ENCODE measurements at regions not wholly inside any gene's neighbourhood (a gene's known extent, or its start where the extent isn't known, plus 50 kb on each side); places are given as distances from the start of the nearest gene placed in this dataset.

DNA sequence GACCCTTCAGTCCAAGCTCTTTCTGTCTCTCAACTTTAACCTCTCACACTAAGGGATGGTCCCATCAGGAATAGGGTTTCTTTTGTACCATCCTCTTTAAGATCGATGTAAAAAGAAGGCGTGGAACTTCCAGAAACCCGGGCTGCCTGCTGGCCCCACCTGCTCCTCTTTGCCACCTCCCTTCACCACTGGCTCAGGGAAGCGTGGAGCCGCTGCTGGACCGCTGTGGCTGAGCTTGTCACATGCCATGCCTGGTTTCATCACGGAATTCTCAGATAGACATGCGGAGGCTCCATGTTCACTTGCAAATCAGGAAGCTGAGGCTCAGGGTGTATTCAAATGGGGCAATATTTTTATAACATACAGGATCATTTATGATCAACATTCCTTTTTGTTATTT, 399.7 kb downstream of the BRD1 start:
- no peak for DNase-seq

DNA sequence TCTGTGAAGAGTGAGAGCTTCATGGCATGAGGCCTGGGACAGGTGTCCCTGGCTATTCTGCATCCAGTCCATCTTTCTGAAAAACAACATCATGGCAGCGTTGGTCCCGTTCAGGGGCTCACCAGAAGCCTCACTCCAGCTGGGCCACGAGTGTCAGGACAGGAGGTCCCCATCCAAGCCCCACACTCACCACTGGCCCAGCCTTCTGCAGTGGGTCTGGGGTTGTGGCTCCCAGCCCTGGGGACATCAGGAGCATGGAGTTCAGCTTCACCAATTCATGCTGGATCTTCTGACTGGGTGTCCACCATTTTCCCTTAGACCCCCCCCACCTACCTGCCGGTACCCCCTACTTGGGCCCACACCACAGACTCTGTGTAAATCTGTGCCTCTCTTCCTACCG, 400.3 kb downstream of the BRD1 start:
- DNase-seq: no peak

DNA sequence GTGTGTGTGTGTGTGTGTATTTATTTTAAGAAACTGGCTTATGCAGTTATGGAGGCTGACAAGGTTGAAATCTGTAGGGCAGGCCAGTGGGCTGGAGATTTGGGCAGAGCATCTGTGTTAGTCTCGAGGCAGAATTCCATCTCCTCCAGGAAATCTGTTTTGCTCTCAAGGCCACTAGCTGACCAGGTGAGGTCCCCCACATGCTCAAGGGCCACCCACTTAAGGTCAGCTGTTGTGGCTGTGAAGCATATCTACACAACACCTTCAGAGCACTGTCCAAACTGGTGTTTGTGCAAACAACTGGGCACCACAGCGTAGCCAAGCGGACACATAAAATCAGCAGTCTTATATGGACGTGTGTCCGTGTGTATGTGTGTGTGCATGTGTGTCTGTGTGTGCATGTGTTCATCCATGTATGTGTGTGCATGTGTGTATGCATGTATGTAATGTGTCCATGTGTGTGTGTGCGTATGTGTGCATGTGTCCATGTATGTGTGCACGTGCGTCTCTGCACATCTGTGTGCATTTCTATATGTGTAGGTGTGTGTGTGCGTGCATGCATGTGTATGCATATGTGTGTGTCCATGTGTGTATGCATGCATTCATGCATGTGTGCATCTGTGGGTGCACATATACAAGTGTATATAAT, 400.9 kb downstream of the BRD1 start:
- no peak for DNase-seq

DNA sequence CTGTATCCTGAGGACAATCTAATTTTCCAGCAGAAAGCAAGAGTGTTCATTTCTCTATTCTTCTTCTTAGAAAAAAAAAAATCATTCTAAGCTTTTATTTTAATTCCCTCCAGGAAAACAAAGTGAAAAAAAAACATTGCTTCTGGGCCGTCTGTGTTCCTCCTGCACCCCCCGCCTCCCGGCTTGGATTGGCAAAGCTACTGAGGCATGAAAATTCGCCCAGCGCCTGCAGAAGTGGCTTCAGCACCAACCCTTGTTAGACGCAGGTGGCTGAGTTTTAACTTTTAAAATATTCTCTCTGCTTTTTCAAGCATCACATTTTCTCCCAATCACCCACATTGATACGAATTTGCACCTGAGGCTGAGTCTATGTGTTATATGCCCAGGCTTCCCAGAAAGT, 401.6 kb downstream of the BRD1 start:
- no peak for DNase-seq

DNA sequence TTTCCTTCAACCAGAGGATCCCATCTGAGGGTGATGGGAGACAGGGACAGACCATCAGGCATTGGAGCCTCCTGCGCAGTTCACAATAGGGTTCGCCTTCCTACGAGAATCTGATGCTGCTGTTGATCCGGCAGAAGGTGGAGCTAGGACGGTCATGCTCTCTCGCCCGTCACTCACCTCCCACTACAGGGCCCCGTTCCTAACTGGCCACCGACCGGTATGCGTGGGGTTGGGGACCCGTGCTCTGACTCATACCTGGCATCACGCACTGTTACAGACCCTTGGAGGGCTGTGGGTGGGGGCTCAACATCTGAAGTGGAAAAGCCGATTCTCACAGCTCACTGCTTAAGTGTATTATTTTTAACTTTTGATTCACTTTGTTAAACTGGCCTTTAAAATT, 402.3 kb downstream of the BRD1 start:
- DNase-seq: no peak

DNA sequence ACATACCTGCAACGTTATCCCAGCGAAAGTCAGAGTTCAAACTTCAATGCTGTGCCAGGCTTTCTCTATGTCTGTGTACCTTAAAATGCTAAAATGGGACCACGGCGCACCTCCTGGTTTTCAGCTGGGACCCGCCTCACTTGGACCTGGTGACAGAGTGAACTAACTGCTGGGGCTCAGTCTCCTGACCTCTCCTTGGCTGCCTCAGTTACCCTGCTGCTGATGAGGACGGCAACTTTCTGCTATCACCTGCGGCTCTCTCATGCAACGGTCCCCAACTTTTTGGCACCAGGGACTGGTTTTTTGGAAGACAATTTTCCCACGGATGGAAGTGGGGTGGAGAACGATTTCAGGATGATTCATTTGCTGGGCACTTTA, 402.8 kb downstream of the BRD1 start:
- DNase-seq: no peak

DNA sequence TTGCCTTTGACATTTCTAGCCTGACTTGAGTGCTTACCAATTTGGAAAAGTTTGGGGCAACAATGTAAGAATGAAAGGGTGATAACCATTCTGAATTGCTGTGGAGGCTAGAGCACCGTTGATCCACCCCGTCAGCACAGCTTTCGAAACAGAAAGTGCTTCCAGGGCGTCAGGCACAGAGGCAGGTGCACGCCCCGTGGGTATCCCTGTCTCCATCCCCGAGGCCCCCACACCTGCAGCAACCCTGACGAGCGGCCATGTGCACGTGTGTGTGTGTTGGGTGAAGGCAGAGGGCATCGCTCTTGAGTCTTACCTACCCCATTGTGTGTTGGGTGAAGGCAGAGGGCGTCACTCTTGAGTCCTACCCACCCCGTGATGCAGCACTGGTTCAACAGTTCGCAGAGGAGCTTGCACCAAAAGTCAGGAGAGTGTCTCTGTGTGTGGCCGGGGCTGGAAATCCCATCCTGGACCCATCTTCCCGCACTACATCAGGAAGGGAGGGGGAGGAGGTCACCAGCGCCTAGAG, 404.5 kb downstream of the BRD1 start:
- no peak for DNase-seq

DNA sequence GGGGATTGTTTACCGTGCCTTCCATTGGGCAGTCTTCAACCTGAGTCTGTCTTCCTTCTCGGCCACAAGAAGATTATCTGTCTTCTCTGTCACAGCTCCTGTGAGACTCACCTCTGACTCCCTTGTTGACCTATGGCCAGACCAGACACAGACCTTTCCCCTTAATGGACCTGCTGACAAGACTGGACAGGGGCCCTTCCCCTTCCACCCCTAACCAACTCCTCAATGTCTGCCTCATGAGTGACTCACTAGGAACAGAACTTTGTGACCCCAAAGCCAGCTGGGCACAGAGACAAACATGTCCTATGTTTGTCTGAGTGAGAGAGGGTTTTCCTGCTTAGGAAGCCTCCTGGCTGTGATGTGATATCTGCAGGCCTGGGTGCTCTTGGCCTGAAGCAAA, 405.0 kb downstream of the BRD1 start:
- DNase-seq: no peak

DNA sequence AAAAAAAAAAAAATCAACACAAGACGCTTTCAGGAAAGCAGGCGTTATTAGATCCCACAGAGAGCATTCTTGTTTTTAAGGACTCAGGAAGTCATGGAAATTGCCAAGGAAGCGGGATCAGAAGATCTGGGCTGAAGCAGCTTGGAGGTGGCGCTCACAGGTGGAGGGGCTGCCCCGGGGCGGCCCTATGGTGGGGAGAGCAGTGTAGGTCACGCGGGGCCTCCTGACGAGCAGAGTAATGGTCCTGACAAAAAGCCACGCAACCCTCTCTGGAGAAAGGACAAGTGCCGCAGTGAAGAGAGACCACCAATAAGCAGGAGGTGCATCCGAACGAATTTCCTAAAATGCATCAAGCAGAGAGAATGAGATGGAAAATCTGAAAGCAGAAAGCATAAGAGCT, 407.0 kb downstream of the BRD1 start:
- DNase-seq: no peak

DNA sequence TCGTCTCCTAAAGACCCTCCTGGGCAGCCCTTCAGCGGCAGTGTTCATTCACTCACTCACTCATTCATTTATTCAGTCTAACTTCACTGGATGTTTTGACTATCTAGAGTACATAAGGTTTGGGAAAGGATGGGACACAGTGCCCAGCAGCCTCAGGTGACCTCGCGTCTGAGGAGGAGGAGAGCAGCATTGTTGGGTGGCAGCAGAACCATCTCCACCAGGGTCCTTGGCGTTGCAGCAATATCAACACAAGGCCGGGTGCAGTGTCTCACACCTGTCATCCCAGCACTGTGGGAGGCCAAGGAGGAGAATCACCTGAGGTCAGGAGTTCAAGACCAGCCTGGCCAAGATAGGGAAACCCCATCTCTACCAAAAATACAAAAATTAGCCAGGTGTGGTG, 408.0 kb downstream of the BRD1 start:
- DNase-seq: no peak

DNA sequence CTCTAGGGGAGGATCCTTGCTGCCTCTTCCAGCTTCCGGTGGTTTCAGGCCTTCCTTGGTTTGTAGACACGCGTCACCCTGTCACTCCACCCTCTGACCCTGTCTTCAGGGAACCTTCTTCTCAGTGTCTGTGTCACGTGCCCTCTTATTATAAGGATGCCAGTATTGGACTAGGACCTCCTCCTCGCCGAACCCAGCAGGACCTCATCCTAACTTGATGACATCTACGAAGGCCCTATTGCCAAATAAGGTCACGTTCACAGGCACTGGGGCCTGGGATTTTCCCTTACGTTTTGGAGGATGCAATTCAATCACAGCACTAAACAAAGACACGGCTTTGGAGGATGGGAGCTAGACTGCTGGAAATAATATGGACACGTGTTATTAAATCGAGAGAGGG, 408.7 kb downstream of the BRD1 start:
- DNase-seq: no peak

DNA sequence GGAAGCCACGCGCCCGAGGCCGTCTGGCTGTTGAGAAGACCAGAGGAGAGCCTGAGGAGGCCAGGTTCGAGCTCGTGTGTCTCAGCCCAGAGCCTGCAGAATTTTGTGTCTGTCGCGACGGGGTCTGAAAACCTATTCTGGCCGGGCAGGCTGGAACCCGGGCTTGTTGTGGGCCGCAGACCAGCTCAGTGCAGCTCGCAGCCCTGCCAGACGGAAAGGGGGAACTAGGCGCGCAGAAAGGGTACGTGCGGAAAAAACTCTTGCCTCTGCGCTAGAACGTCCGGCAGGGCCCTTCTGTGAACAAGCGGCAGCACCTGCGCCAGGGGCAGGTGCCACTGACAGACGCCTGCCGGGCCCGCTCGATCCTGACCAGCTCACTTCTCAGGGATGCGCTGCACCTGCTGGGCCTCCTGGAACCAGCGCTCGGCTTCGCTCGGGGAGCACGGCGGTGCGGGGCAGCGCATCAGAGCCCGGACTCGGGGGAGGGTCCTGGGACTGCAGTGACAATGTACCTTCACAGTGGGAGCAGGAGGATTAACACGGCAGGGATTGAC, 409.3 kb downstream of the BRD1 start:
- DNase-seq: no peak

DNA sequence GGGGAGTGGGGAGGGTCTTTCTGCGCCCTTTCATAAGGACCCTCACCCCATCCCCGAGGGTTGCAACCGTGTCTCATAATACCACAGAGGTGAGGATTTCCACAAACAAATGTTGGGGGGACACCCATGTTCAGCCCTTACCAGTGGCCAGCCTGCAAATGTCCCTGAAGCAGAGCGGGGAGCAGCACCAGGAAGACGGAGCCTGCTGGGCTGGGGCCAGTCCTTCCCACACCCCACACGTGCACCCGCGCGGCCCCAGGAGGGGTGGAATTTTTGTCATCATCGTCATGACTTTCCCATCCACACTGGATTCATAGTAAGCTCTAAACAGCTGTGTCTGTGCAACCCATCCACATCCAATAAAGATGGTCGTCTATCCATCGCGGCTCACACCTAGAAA, 409.8 kb downstream of the BRD1 start:
- no peak for DNase-seq

DNA sequence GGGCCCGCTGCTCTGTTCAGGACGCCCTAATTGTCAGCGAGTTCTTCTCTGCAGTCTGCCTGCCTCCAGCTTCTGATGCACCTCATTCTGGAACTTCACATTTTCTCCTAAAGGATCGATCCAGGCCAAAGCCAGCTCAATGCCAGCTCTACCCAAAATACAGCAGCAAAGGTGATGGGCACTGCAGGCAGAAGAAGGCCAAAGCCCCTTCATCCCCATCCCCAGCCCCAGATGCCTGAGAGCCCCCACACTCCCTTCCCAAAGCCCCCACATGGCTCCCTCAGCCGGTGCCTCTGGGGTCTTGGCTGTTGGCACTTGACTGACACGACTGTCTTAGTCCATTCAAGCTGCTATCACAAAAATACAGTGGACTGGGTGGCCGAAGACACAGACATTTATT, 410.3 kb downstream of the BRD1 start:
- DNase-seq: no peak

DNA sequence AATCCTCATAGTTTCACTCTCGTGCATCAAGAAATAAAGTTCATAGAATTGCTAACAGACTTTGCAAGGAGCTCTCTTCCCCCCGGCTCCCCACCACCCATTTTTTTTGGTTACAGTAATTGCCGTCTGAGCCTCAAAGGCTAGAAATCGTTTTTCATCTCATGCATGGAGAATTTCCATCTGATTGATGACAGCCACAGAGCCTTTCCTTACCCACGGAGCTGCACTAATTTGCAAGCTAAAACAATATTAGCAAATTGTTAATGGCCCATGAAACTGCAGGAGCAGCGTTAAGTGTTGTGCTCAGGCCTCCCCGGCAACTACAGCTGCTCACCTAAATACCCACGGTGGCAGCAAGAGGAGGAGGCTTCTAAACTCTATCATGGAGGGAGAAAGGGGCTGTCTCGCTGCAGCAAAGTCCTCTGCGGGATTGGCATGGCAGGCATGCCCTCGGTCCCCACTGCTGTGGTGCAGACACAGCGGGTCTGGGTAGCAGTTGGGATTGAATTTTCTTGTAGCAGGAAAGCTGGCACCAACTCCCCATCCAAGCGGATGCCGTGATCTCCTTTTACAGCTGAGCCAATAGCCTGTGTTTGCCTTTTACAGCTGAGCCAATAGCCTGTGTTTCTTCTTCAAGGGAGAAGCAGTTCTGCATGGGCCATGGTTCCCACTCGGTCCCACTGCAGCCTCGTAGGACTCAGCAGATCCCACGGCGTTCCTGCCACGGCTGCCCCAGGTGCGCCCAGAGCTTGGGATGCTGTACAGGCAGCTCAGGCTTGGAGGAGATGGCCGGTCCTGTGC, 412.3 kb downstream of the BRD1 start:
- DNase-seq: no peak

DNA sequence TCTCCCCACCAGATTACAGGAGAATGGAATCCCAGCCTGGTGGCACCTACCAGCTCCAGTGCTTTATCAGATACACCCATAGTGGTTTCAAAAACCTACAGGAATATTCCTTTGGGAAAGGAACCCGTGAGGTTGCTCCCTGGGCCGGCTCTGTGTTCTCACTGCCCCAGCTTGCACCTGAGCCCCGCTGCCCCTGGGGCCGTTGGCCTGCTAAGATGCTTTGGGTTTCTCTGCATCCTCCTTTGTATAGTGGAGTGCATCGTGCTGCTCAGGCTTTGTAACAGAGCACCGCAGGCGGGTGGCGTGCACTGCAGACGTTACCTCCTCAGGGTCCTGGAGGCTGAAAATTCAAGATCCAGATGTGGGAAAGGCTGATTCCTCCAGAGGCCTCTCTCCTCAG, 414.1 kb downstream of the BRD1 start:
- no peak for DNase-seq

DNA sequence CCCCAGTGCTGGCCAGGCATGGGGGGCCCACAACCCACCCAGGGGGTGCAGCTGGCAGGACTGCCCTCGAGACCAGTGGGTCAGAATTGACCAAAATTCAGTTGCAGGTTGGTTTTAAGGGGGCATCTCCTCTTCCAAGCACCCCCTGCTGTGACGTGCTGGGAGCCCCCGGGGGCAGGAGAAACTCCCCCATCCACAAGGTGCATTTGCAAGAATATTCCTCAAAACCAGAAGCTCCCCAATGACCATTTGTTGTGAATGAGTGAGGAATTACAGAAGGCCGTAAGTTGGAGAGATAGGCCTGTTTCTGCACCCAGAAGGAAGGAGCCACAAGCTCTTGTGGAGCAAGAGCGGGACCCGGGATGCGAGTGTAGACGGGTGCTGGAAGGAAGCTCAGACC, 414.5 kb downstream of the BRD1 start:
- no peak for DNase-seq

DNA sequence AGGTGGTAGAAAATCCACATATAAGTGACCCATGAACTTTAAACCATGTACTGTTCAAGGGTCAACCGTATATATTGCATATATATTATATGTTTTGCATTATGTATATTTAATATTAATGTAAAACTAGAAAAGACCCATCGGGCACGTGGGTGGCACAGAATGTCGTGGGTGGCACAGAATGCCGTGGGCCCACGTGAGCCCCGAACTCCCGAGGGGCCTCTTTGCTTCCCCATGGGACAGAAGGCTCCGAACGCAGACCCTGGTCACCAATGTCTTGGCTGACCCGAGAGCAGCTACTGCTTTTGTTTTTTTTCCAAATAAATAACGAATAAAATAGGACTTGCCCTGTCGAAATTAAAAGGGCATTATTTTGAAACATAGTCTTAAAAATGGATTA, 415.4 kb downstream of the BRD1 start:
- no peak for DNase-seq

DNA sequence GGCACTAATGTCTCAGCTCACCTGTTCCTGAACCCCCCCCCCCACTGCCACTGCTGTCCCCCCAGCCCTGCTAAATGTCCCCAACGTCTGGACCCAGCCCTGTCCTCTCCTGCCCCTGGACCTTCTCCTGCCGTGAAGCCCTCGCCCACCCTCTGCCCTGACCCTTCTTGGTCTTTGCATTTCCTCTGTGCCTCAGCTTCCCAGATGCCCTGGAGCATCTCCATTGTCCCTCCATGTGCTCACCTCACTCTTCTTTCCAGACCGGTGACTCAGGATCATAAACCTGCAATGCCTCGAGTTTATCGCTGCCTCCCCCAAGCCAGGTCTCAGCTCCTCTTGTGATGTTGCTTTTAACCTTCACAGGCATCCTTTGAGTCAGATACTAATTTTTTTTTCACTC, 416.4 kb downstream of the BRD1 start:
- DNase-seq: no peak

DNA sequence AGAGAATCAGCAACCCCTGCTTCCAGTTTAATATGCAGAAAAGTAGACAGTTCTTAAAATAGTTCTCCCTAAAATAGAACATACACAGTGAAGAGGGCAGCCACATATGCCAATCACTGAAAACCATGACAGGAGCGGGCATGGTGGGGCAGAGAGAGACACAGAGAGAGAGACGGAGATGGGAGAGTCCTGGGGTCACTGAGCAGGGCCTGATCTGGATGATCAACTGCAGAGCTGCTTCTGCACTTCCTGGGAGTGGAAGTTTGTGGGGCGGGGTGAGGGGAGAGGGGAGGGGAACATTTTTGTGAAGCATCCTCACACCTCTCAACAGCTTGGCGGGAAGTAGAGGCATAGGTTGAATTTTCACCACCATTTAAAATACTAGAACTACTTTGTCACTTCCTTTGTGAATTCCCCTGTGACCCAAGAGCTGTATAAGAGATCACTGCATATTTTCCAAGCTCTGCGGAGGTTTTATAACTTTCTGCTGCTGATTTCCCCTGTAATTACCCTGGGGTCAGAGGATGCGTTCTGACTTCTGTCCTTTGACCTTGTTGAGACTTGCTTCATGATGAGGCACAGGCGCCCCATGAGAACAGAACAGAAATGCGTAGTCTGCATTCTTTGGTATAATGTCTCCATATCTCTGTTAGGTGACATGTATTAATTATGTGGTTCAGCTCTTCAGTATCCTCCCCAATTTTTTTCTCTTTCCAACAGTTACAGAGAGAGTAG, 419.4 kb downstream of the BRD1 start:
- no peak for DNase-seq

DNA sequence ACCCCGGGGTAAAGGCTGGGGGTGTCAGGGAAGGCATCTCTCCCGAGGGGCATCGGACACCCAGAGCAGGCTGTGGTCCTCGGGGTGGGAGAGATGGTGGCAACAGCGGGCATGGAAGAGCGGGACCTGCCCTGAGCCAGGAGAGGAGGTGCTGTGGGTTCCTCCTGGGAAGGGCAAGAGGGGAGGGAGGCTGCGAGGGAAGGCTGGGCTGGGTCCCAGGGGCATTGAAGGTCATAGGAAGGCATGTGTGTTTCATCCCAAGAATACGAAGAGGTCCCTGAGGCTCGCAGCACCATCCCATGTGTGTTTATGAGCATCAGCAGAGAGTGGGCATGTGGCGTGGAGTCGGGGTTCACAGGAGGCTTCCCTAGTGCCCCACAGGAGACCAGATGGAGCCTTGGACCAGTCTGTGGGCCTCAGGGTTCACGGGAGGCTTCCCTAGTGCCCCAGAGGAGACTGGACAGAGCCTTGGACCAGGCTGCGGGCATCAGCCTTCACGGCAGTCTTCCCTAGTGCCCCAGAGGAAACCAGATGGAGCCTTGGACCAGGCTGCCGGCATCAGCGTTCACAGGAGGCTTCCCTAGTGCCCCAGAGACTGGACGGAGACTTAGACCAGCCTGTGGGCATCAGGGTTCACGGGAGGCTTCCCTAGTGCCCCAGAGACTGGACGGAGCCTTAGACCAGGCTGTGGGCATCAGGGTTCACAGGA, 420.6 kb downstream of the BRD1 start:
- no peak for DNase-seq

DNA sequence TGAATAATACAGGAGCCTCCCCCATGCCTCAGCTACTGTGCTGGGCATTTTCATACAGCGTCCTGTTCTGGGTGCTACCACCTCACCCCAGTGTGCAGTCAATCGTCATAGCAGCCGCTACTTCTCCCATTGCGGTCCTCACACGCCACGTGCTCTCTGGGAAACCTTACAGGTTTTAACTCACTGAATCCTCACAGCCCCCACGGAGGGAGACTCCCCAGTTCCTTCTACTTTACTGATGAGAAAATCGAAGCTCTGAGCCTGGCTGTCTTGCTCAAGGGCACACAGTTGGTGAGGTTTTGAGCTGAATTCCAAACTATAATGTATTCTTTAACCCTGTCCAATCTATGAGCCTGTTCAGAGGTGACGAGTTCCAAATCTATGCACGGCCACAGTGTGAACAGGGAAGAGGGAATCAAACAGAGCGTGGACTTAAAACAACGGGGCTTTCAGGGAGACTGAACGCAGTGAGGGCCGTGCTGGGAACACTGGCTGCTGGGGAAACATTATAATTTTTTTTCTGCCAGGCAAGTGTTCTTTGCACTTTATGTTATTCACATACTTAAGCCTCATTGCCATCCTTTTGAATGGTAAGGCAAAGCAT, 421.5 kb downstream of the BRD1 start:
- DNase-seq: no peak

DNA sequence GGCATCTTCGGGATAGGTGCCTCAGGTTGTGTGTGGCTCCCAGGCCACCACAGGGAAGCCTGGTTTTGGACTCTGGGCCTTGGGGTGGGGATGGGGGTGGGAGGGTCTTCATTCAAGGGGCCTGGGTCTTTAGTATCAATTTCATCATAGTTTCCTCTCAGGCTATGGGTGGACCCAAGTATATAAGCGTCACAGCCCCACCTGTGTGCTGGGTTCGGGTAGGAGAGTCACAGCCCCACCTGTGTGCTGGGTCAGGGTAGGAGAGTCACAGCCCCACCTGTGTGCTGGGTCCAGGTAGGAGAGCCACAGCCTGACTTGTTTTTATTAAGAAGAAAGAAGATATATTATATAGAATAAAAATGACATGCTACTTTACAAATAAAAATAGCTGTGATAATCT, 422.1 kb downstream of the BRD1 start:
- no peak for DNase-seq

All from NCI-H187 (cell line).